ENCODE measurements at regions not wholly inside any gene's neighbourhood (a gene's known extent, or its start where the extent isn't known, plus 50 kb on each side); places are given as distances from the start of the nearest gene placed in this dataset.

DNA sequence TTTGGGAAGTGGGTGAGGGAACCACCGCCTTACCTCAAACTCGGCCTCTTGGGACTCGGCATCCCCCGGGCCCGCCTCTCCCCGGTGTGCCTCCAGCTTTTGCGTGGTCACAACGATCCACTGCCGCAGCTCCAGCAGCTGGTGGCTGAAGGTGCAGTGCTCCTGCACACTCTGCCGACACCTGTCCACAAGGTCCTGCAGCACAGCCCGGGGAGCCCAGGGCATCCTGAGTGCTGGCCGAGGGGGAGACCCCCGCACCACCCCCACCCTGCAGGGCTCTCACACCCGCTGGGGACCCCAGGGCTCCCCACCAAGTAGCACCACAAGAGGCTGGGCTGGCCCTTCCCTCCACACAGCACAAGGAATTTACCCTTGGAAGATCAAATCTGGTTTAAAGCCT is 76.6 kb downstream of the SYNE3 start:
- FAIRE-seq: no peak
- ChIA-PET CTCF (interaction anchor here (1.0 to 22.2 kb wide), 3 partner anchors 13 to 96 kb away, joined by 4 to 525 read pairs (median 118); partner anchors contain the start of genes GLRX5 and SYNE3), RAD21 (ENCODE audit: unreplicated experiment) (interaction anchor here (1.2 to 8.3 kb wide), 2 partner anchors 80 to 87 kb away, joined by 3 to 171 read pairs; no protein-coding TSS in a partner anchor), SMC1A (ENCODE audit: uncharacterized antibody, unreplicated experiment) (interaction anchor here (1.2 to 8.7 kb wide), 3 partner anchors 13 to 91 kb away, joined by 3 to 187 read pairs (median 4); no protein-coding TSS in a partner anchor), POLR2A (no interaction called here)
- no peak overlapping the region for H3K4me3 ChIP-seq
- H3K9ac ChIP-seq (ENCODE audit: control insufficient read depth, insufficient read depth, low read length): no peak overlapping the region
- no peaks in the 10 kb centered on the region; the same call in 2 of the 3 replicates for H3K9me3 ChIP-seq (replicated peaks; ENCODE audit: control insufficient read depth, insufficient read depth, low read length)
- H3K79me2 ChIP-seq (ENCODE audit: control insufficient read depth, insufficient read depth, low read length): no peaks in the 10 kb centered on the region
- no peak for DNase-seq (ENCODE audit: low read depth, low spot score)
- intact Hi-C loops (cut with micrococcal nuclease; ENCODE audit: unreplicated experiment): no loop called here
- no peak overlapping the region for H3K27ac ChIP-seq (ENCODE audit: control insufficient read depth, insufficient read depth)
- no peaks in the 10 kb centered on the region for H3K27me3 ChIP-seq (replicated peaks in 1 of 2; ENCODE audit: control insufficient read depth in 2 of 2, insufficient read depth in 2 of 2, low read length in 1 of 2)
- H2AFZ ChIP-seq (ENCODE audit: control insufficient read depth, low read depth, low read length): no peak overlapping the region
- no peaks in the 10 kb centered on the region for H4K20me1 ChIP-seq (ENCODE audit: control insufficient read depth, insufficient read depth)
- no TSS peak for BruUV-seq (replicated peaks)
- H3K4me1 ChIP-seq (ENCODE audit: control insufficient read depth, insufficient read depth, low read length): no peaks in the 10 kb centered on the region
- in situ Hi-C loops (cut with MboI): loop anchor here (5.0 to 10.0 kb wide), 2 partner anchors 92 to 555 kb away; no protein-coding TSS in a partner anchor
- H3K36me3 ChIP-seq (ENCODE audit: control insufficient read depth in 2 of 2, insufficient read depth in 2 of 2, low read length in 1 of 2): peaks cover 9 to 33% of the 10 kb centered on the region in 2 experiments
- 84% methylated on average over 10 of the region's 14 CpGs for WGBS (ENCODE audit: insufficient coverage, insufficient replicate concordance, low lambda C conversion rate, missing lambda C conversion rate)
- H3K4me2 ChIP-seq (ENCODE audit: control insufficient read depth, insufficient read depth): no peak overlapping the region
- no peak for TF ChIP-seq ZBTB11 (CRISPR knock-in tag; IDR thresholded peaks at IDR 0.05)
- TF ChIP-seq IRF5 (IDR thresholded peaks at IDR 0.05; ENCODE audit: borderline replicate concordance): no peak
- no peak for TF ChIP-seq HDAC2 (IDR thresholded peaks at IDR 0.05)
- ATAC-seq: no peak

Measured in GM12878 (cell line).